H1 (cell line): ENCODE measurements at regions not wholly inside any gene's neighbourhood (a gene's known extent, or its start where the extent isn't known, plus 50 kb on each side); places are given as distances from the start of the nearest gene placed in this dataset.
"Not testable (repeated sequence)": the region's sequence is repeated elsewhere in the genome, so short reads cannot be mapped to it uniquely, and the experiment has no call there.

Experiments used
- CTCF ChIA-PET: fragments of 300-600 bp; sonication (Branson Sonifier 250); formaldehyde crosslinking; loops from one replicate; lab custom pipeline; 2021; ENCODE audit not compliant: partially characterized antibody; lab: Charles Lee
- POLR2A ChIA-PET: fragments of 300-600 bp; sonication (Branson Sonifier 250); formaldehyde crosslinking; loops from one replicate; lab custom pipeline; 2021; ENCODE audit warnings: inconsistent platforms; ENCODE audit not compliant: partially characterized antibody; lab: Charles Lee
- DNase-seq, 2 experiments: peaks; one replicate each; pipeline versions ENCODE4 v3.0.0 to v3.0.0-alpha.2; 2010 to 2022; ENCODE audit warnings: low spot score in 2 of 2, low read depth in 1 of 2, mixed read lengths in 1 of 2
- FAIRE-seq: peaks from 2 replicates; lab custom pipeline; 2011; peaks lifted over from hg19 to GRCh38; lab: Jason Lieb, UNC
- H2AFZ ChIP-seq: 2 replicates; pipeline ENCODE4 v1.8.1; 2012; ENCODE audit warnings: low read length, inconsistent platforms
- H2AK5ac ChIP-seq: 2 replicates; pipeline ENCODE4 v1.6.1; 2013; ENCODE audit warnings: low read depth, low read length
- H2BK120ac ChIP-seq: replicated peaks from 2 replicates; pipeline ENCODE3; 2013; ENCODE audit warnings: low read depth, low read length, inconsistent platforms
- H2BK12ac ChIP-seq: 2 replicates; pipeline ENCODE4 v1.6.1; 2013; ENCODE audit warnings: low read depth, low read length
- H2BK15ac ChIP-seq: 2 replicates; pipeline ENCODE4 v1.6.1; 2013; ENCODE audit warnings: low read length
- H2BK20ac ChIP-seq: 2 replicates; pipeline ENCODE4 v1.6.1; 2013; ENCODE audit warnings: low read length
- H2BK5ac ChIP-seq: 2 replicates; pipeline ENCODE4 v1.6.1; 2013; ENCODE audit warnings: low read depth, low read length
- H3K14ac ChIP-seq: 2 replicates; pipeline ENCODE4 v1.6.1; 2013; ENCODE audit warnings: inconsistent platforms; ENCODE audit not compliant: insufficient read length
- H3K18ac ChIP-seq: 2 replicates; pipeline ENCODE4 v1.6.1; 2013; ENCODE audit warnings: low read length; ENCODE audit errors: extremely low read depth
- H3K23ac ChIP-seq: 2 replicates; pipeline ENCODE4 v1.6.1; 2013; ENCODE audit warnings: inconsistent platforms; ENCODE audit not compliant: insufficient read length
- H3K23me2 ChIP-seq: 2 replicates; pipeline ENCODE4 v1.6.1; 2013; ENCODE audit warnings: low read depth, low read length
- H3K27ac ChIP-seq: 2 replicates; pipeline ENCODE4 v1.6.1; 2011; ENCODE audit warnings: low read depth, low read length, inconsistent platforms
- H3K27me3 ChIP-seq, 4 experiments: replicated peaks in 1 of 4; 1 replicate in 1 of 4; 2 replicates in 3 of 4; pipeline versions ENCODE4 v1.6.1 to v1.8.1; 2011 to 2013; ENCODE audit warnings: low read length in 3 of 4, mild to moderate bottlenecking in 3 of 4, inconsistent platforms in 2 of 4, mixed read lengths in 2 of 4, moderate library complexity in 1 of 4; ENCODE audit not compliant: control insufficient read depth in 3 of 4, insufficient read depth in 3 of 4; ENCODE audit errors: extremely low read depth in 1 of 4
- H3K36me3 ChIP-seq, 4 experiments: 2 replicates each; pipeline versions ENCODE4 v1.6.1 to v1.8.1; 2011 to 2013; ENCODE audit warnings: mild to moderate bottlenecking in 4 of 4, low read length in 3 of 4, moderate library complexity in 2 of 4, control low read depth in 1 of 4, inconsistent platforms in 1 of 4; ENCODE audit not compliant: insufficient read depth in 4 of 4, control insufficient read depth in 2 of 4
- H3K4ac ChIP-seq: replicated peaks from 2 replicates; pipeline ENCODE3; 2013; ENCODE audit warnings: low read length, low read depth, mixed read lengths, inconsistent platforms; ENCODE audit not compliant: insufficient read length
- H3K4me1 ChIP-seq, 4 experiments: replicated peaks in 1 of 4; 1 replicate in 1 of 4; 2 replicates in 3 of 4; pipeline versions ENCODE4 v1.6.1 to v1.8.1; 2011 to 2013; ENCODE audit warnings: low read length in 3 of 4, inconsistent platforms in 2 of 4, mixed read lengths in 1 of 4; ENCODE audit not compliant: insufficient read depth in 4 of 4, control insufficient read depth in 3 of 4
- H3K4me2 ChIP-seq, 2 experiments: 2 replicates each; pipeline versions ENCODE4 v1.6.1 to v1.8.1; 2011 to 2013; ENCODE audit warnings: low read depth in 2 of 2, low read length in 2 of 2, control low read depth in 1 of 2, inconsistent platforms in 1 of 2, mild to moderate bottlenecking in 1 of 2; ENCODE audit not compliant: insufficient read depth in 1 of 2
- H3K4me3 ChIP-seq, 4 experiments: fragments of 200-600, 300-600 bp in 1 of 4; sonication (generic), shearing (Covaris generic), sonication (Bioruptor Twin) in 1 of 4; 2 replicates each; pipeline versions ENCODE4 v1.5.1 to v1.8.1; 2011 to 2016; ENCODE audit warnings: low read length in 4 of 4, low read depth in 3 of 4, control low read depth in 2 of 4, inconsistent platforms in 2 of 4, mild to moderate bottlenecking in 2 of 4, mixed read lengths in 1 of 4, moderate library complexity in 1 of 4; ENCODE audit not compliant: insufficient read depth in 2 of 4; ENCODE audit errors: extremely low read depth in 1 of 4
- H3K56ac ChIP-seq: replicated peaks from 2 replicates; pipeline ENCODE3; 2013; ENCODE audit warnings: low read depth, mild to moderate bottlenecking, mixed read lengths, low read length, inconsistent platforms; ENCODE audit not compliant: insufficient read length
- H3K79me1 ChIP-seq: 2 replicates; pipeline ENCODE4 v1.6.1; 2013; ENCODE audit warnings: low read depth, low read length, control low read depth
- H3K79me2 ChIP-seq, 2 experiments: 2 replicates each; pipeline versions ENCODE4 v1.6.1 to v1.8.1; 2012 to 2013; ENCODE audit warnings: low read length in 2 of 2, mild to moderate bottlenecking in 2 of 2, inconsistent platforms in 1 of 2; ENCODE audit not compliant: insufficient read depth in 2 of 2, control insufficient read depth in 1 of 2
- H3K9ac ChIP-seq, 4 experiments: replicated peaks in 1 of 4; 1 replicate in 1 of 4; 2 replicates in 3 of 4; pipeline versions ENCODE4 v1.6.1 to v1.8.1; 2011 to 2013; ENCODE audit warnings: low read depth in 3 of 4, low read length in 3 of 4, control low read depth in 2 of 4, mild to moderate bottlenecking in 2 of 4, moderate library complexity in 2 of 4, inconsistent platforms in 1 of 4; ENCODE audit errors: extremely low read depth in 1 of 4
- H3K9me3 ChIP-seq, 2 experiments: 2 replicates each; pipeline versions ENCODE4 v1.6.1 to v1.8.1; 2012 to 2013; ENCODE audit warnings: mild to moderate bottlenecking in 2 of 2, moderate library complexity in 2 of 2, control low read depth in 1 of 2, inconsistent platforms in 1 of 2, low read depth in 1 of 2, low read length in 1 of 2, mixed read lengths in 1 of 2; ENCODE audit not compliant: insufficient read depth in 2 of 2
- H4K20me1 ChIP-seq, 2 experiments: replicated peaks in 1 of 2; 2 replicates each; pipeline versions ENCODE3 to v1.8.1; 2011 to 2013; ENCODE audit warnings: inconsistent platforms in 2 of 2, low read length in 2 of 2, mild to moderate bottlenecking in 1 of 2; ENCODE audit not compliant: insufficient read depth in 2 of 2, control insufficient read depth in 1 of 2
- H4K5ac ChIP-seq: 2 replicates; pipeline ENCODE4 v1.6.1; 2013; ENCODE audit warnings: low read length, low read depth, mixed read lengths, inconsistent platforms; ENCODE audit not compliant: insufficient read length
- H4K8ac ChIP-seq: 2 replicates; pipeline ENCODE4 v1.8.0; 2013; ENCODE audit warnings: mild to moderate bottlenecking, moderate library complexity, low read length, inconsistent platforms; ENCODE audit not compliant: insufficient read depth; ENCODE audit errors: extremely low read depth
- H4K91ac ChIP-seq: replicated peaks from 2 replicates; pipeline ENCODE3; 2013; ENCODE audit warnings: low read length, mixed read lengths, inconsistent platforms; ENCODE audit not compliant: insufficient read length
- CTCF ChIP-seq, 3 experiments: IDR thresholded peaks; 1 replicate in 2 of 3; 2 replicates in 1 of 3; pipeline versions ENCODE4 v1.5.1 to v1.6.1; 2011; ENCODE audit warnings: low read length in 3 of 3, mild to moderate bottlenecking in 3 of 3, inconsistent platforms in 2 of 3, low read depth in 1 of 3, moderate library complexity in 1 of 3; ENCODE audit not compliant: insufficient read depth in 1 of 3; ENCODE audit errors: control extremely low read depth in 1 of 3
- RAD21 ChIP-seq, 2 experiments: IDR thresholded peaks in 1 of 2; conservative IDR thresholded peaks in 1 of 2; 2 replicates each; pipeline ENCODE4 v1.6.1; 2011; ENCODE audit warnings: low read depth in 2 of 2, low read length in 2 of 2, improper control_type of control experiment in 1 of 2, inconsistent platforms in 1 of 2, mild to moderate bottlenecking in 1 of 2, moderate library complexity in 1 of 2
- WGBS, 2 experiments: shearing (Covaris generic) in 1 of 2; methylation state at CpG; one replicate each; pipeline versions ENCODE4 v1.1.6 to v1.1.7; 2013 to 2015; ENCODE audit warnings: low lambda C conversion rate in 2 of 2, mixed read lengths in 2 of 2, inconsistent platforms in 1 of 2, low coverage in 1 of 2, missing lambda C conversion rate in 1 of 2; ENCODE audit not compliant: insufficient replicate concordance in 2 of 2, insufficient coverage in 1 of 2, insufficient read length in 1 of 2; ENCODE audit errors: extremely low coverage in 1 of 2, missing lambda C conversion rate in 1 of 2; 5-methylcytosine and 5-hydroxymethylcytosine counted together

DNA sequence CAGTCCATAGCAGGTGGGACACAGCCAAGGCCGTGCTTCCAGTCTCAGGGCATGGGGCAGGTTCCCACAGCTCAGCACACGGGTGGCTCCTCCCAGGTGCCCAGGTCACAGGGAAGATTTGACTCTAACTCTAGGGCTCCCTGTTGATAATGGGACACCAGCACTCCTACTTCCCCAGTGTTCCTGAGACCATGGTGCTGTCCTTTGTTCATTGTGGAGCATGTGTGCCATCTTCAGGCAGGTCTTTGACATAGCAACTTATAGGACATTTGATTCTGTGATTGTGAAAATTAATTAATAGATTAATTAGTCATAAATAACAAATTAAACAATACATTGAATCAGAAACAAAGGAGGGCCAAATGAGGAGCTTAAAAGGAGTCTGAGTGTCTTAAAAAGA is 635.0 kb downstream of the RPIA start:
- TF ChIP-seq RAD21 (IDR thresholded peaks at IDR 0.05 in 1 of 2, conservative IDR thresholded peaks at IDR 0.05 in 1 of 2; ENCODE audit: low read depth in 2 of 2, low read length in 2 of 2) (peak; percentile 12 to 29; a peak in 3 of 4 replicates), CTCF (IDR thresholded peaks at IDR 0.05; ENCODE audit: control extremely low read depth in 1 of 3, insufficient read depth in 1 of 3, low read depth in 1 of 3, low read length in 3 of 3) (peak in 1 of 3 experiments; percentile 4; a peak in 1 of 4 replicates)
- H2BK120ac ChIP-seq, H3K56ac ChIP-seq, FAIRE-seq, H3K23ac ChIP-seq, H3K79me1 ChIP-seq, H2BK15ac ChIP-seq, H3K27me3 ChIP-seq, H3K4ac ChIP-seq, H4K5ac ChIP-seq, H3K9ac ChIP-seq, CTCF ChIA-PET, H3K4me2 ChIP-seq, H3K4me3 ChIP-seq, H2BK20ac ChIP-seq, H3K27ac ChIP-seq, H4K20me1 ChIP-seq, H4K91ac ChIP-seq, H3K79me2 ChIP-seq, H2BK5ac ChIP-seq, H2AK5ac ChIP-seq, POLR2A ChIA-PET, H2AFZ ChIP-seq, H3K18ac ChIP-seq, H3K14ac ChIP-seq, H2BK12ac ChIP-seq, DNase-seq, H4K8ac ChIP-seq, H3K4me1 ChIP-seq, H3K36me3 ChIP-seq, H3K23me2 ChIP-seq, H3K9me3 ChIP-seq: not testable (repeated sequence)
- WGBS, 2 experiments: no CpG with 5 or more reads among the region's 2 CpGs
